Activated CD4-positive, alpha-beta T cell treated with anti-CD3 and anti-CD28 coated beads for 36 hours (primary cell): ENCODE measurements at regions not wholly inside any gene's neighbourhood (a gene's known extent, or its start where the extent isn't known, plus 50 kb on each side); places are given as distances from the start of the nearest gene placed in this dataset.
"Not testable (repeated sequence)": the region's sequence is repeated elsewhere in the genome, so short reads cannot be mapped to it uniquely, and the experiment has no call there.

Experiments
- ATAC-seq: fragments of 200-7000 bp; cut with Tn5 transposase; one replicate; pipeline ENCODE4 v1.10.0; 2021; ENCODE audit warnings: mild to moderate bottlenecking, moderate library complexity
- CTCF ChIA-PET: fragments of 350-600 bp; sonication (Branson Sonifier 250); formaldehyde crosslinking; loops from one replicate; lab custom pipeline; 2021; ENCODE audit warnings: antibody characterized with exemption; lab: Charles Lee
- POLR2A ChIA-PET: fragments of 350-600 bp; sonication (Branson Sonifier 250); formaldehyde crosslinking; loops from one replicate; lab custom pipeline; 2021; ENCODE audit warnings: antibody characterized with exemption, inconsistent platforms; lab: Charles Lee
- DNase-seq: peaks from one replicate; pipeline ENCODE4 v3.0.0-alpha.2; 2020
- H3K27ac Mint-ChIP-seq: one replicate; pipeline ENCODE4 v1.8.0; 2021; ENCODE audit warnings: mixed read lengths
- H3K27me3 Mint-ChIP-seq: one replicate; pipeline ENCODE4 v1.8.0; 2021; ENCODE audit warnings: mixed read lengths
- H3K36me3 Mint-ChIP-seq: one replicate; pipeline ENCODE4 v1.8.0; 2021; ENCODE audit warnings: low read depth, mixed read lengths
- H3K4me1 Mint-ChIP-seq: one replicate; pipeline ENCODE4 v1.8.0; 2021; ENCODE audit warnings: mixed read lengths
- H3K4me3 Mint-ChIP-seq: one replicate; pipeline ENCODE4 v1.8.0; 2021; ENCODE audit warnings: mild to moderate bottlenecking, moderate library complexity, mixed read lengths
- H3K9me3 Mint-ChIP-seq: one replicate; pipeline ENCODE4 v1.8.0; 2021; ENCODE audit warnings: low read depth, mixed read lengths
- intact Hi-C, 2 experiments: fragments of 100-400 bp; cut with DNase I in 1 of 2; cut with micrococcal nuclease in 1 of 2; formaldehyde crosslinking; loops; one replicate each; pipeline versions ENCODE4 v1.14.2 to v1.15.1; 2022 to 2024; cut with DNase I, micrococcal nuclease

DNA sequence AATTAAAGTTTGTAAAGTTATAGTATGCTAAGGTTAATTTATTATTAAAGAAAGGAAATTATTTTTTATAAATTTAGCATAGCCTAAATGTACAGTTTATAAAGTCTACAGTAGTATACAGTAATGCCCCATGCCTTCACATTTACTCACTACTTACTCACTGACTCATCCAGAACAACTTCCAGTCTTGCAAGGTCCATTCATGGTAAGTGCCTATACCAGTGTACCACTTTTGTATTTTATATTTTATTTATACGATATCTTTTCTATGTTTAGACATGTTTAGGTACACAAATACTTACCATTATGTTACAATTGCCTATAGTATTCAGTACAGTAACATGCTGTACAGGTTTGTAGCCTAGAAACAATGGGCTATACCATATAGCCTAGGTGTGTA lies 95.1 kb upstream of the GRIN2B start:
- intact Hi-C loops: no loop called here
- Mint-ChIP-seq H3K27ac (no peak overlapping the region), H3K36me3 (no peaks in the 10 kb centered on the region), H3K27me3 (no peaks in the 10 kb centered on the region), H3K4me3 (no peak overlapping the region), H3K4me1 (no peaks in the 10 kb centered on the region), H3K9me3 (peaks cover 6% of the 10 kb centered on the region)
- POLR2A ChIA-PET: no interaction called here
- CTCF ChIA-PET: no interaction called here
- DNase-seq: no peak
- ATAC-seq: no peak

- no peaks in the 10 kb centered on the region for H3K27me3 Mint-ChIP-seq
- POLR2A ChIA-PET: interaction anchor here (0.6 kb wide), 1 partner anchor 57 kb away, joined by 3 read pairs; no protein-coding TSS in a partner anchor
- H3K4me1 Mint-ChIP-seq: no peaks in the 10 kb centered on the region
- intact Hi-C loops: no loop called here
- no peak for DNase-seq
- no peaks in the 10 kb centered on the region for H3K36me3 Mint-ChIP-seq
- H3K27ac Mint-ChIP-seq: no peak overlapping the region
- no peak for ATAC-seq
- H3K9me3 Mint-ChIP-seq: no peaks in the 10 kb centered on the region
- no peak overlapping the region for H3K4me3 Mint-ChIP-seq
- CTCF ChIA-PET: interaction anchor here (0.6 kb wide), 1 partner anchor 891 kb away, joined by 3 read pairs; no protein-coding TSS in a partner anchor
Measured at GRCh38 chr12:14086838-14087237, 105.4 kb upstream of the GRIN2B start.

DNA sequence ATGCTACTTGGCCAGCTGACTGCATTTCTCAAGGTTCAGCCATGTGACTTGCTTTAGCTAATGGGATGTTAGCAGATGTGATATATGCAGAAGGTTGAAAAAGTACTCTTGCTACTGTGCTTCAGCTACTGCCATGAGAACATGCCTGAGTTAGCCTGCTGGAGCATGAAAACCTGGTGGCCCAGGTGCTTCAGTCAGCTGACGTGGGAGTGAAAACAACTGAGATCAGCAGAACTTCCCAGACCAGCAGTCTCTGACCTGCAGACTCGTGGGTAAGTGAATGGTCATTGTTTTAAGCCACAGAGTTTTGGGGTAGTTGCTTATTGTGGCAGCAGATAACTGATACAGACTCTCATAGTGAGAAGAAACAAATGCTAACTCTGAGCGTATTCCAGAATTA lies 118.6 kb upstream of the GRIN2B start:
- DNase-seq (no peak), ATAC-seq (no peak)
- Mint-ChIP-seq H3K27ac (no peak overlapping the region), H3K9me3 (peaks cover 4% of the 10 kb centered on the region), H3K4me1 (no peaks in the 10 kb centered on the region), H3K27me3 (peaks cover 13% of the 10 kb centered on the region), H3K4me3 (no peak overlapping the region), H3K36me3 (no peaks in the 10 kb centered on the region)
- intact Hi-C loops: no loop called here
- CTCF ChIA-PET: no interaction called here
- POLR2A ChIA-PET: no interaction called here

DNA sequence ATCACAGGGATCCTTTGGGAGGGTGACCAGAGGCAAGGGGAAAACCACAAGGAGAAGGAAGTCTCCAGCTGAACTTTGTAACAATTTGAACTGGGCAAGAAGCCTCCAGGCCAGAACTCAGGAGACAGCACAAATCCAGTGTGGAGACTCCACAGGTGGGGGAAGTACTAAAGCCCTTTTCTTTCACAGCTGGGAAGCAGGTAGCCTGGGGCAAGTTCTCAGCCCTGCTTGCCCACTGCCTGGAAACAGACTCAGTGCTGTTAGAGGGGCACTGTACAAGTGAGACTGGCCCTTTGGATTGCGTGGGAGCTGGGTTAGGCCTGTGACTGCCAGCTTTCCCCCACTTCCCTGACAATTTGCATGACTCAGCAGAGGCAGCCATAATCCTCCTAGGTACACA lies 120.2 kb upstream of the GRIN2B start:
- H3K27ac Mint-ChIP-seq, H3K36me3 Mint-ChIP-seq, DNase-seq, ATAC-seq, H3K9me3 Mint-ChIP-seq, H3K4me1 Mint-ChIP-seq, H3K4me3 Mint-ChIP-seq, intact Hi-C loops, POLR2A ChIA-PET: not testable (repeated sequence)
- H3K27me3 Mint-ChIP-seq: peaks cover 13% of the 10 kb centered on the region
- CTCF ChIA-PET: interaction anchor here (0.6 kb wide), 2 partner anchors 141 to 652 kb away, joined by 3 read pairs; no protein-coding TSS in a partner anchor

DNA sequence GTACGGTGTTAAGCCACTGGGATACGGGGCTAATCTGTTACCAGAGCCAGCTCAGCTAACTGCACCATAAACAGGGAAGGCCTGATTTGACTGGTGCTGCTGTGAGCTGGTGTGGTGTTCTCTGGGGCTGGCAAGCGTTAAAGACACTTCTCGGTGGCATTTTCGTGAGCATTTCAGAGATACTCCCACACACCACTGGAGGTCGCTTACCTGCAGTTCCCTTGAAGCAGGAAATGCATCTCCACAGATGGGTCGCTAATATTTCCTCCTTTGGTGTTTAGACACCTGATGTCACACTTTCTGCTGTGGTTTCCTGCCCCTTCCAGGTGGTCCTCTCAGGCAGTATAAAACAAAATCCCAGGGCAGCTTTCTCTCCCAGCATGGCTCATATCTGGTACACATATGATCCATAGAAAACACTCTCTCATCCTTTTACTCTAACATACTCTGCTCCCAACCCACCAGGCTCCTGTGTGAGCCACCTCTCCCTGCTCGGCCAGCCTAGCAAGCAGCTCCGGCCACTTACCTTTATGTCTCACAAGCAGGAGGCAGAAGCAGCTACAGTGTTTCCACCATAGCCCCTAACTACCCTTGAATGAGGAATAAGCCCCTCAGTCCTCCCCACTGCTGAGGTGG lies 129.9 kb upstream of the GRIN2B start:
- intact Hi-C loops: no loop called here
- Mint-ChIP-seq H3K36me3 (no peaks in the 10 kb centered on the region), H3K4me3 (no peak overlapping the region), H3K9me3 (no peaks in the 10 kb centered on the region), H3K4me1 (no peaks in the 10 kb centered on the region), H3K27me3 (peaks cover 10% of the 10 kb centered on the region), H3K27ac (no peak overlapping the region)
- ChIA-PET POLR2A (interaction anchor here (0.6 kb wide), 1 partner anchor 15 kb away, joined by 3 read pairs; no protein-coding TSS in a partner anchor), CTCF (interaction anchor here (1.8 kb wide), 1 partner anchor 56 kb away, joined by 5 read pairs; no protein-coding TSS in a partner anchor)
- peak; percentile 6 for DNase-seq
- no peak for ATAC-seq

DNA sequence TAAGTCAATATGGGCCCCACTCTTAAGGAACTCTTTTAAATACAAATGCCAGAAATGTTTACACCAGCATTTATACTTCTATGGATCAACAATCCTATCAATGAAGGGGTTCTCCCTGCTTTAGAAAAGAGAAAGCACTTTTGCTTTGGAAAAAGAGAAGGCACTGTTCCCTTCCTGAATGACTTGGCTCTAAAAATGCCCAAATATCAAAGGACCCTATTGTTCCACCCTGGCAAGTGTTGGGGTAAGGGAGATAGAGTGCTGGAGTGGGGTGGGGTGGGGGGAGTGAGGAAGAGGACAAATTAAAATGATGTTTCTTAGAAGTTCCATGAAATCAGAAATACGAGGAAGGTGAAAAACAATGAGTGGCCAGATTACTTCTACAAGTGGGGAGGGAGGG lies 131.6 kb upstream of the GRIN2B start:
- POLR2A ChIA-PET: no interaction called here
- intact Hi-C loops: no loop called here
- H3K4me3 Mint-ChIP-seq: no peak overlapping the region
- no peak overlapping the region for H3K27ac Mint-ChIP-seq
- ATAC-seq (no peak), DNase-seq (no peak)
- H3K27me3 Mint-ChIP-seq: peaks cover 10% of the 10 kb centered on the region
- peaks cover 2% of the 10 kb centered on the region for H3K9me3 Mint-ChIP-seq
- CTCF ChIA-PET: no interaction called here
- H3K4me1 Mint-ChIP-seq: no peaks in the 10 kb centered on the region
- H3K36me3 Mint-ChIP-seq: no peaks in the 10 kb centered on the region

GRCh38 chr12:14126692-14127091 lies 145.3 kb upstream of the GRIN2B start:
- ChIA-PET CTCF (no interaction called here), POLR2A (no interaction called here)
- no peaks in the 10 kb centered on the region for H3K4me1 Mint-ChIP-seq
- peaks cover 7% of the 10 kb centered on the region for H3K9me3 Mint-ChIP-seq
- no peaks in the 10 kb centered on the region for H3K36me3 Mint-ChIP-seq
- DNase-seq (no peak), ATAC-seq (no peak)
- no peak overlapping the region for H3K27ac Mint-ChIP-seq
- intact Hi-C loops: no loop called here
- peaks cover 5% of the 10 kb centered on the region for H3K27me3 Mint-ChIP-seq
- H3K4me3 Mint-ChIP-seq: no peak overlapping the region

DNA sequence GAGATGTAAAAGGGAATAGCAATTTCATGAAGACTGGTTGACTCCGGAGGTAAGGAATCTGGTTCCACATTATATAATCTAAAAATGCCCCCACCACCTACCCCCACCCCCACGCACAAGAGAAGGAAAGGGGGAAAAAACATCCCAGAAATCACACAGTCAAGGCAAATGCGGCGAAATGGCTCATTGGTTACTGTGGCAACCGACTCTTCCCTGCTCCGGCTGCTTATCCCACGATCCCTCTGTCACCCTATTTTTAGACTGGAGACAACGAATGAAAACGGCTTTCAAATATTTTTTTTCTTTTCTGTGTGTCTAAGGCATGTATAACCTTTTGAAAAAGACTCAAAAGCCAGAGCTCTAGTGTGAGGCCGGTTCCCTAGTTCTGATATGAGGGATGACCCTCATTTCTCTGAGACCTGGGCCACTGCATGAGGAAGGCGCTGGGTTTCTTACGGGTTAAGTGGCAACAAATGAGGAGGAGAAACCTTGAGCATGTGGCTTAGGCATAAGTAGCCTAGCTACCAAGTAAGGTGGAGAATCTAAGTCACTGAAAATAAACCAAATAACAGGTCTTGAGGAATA lies 148.3 kb upstream of the GRIN2B start:
- intact Hi-C loops: no loop called here

GRCh38 chr12:14135996-14136395 lies 154.6 kb upstream of the GRIN2B start:
- DNase-seq (no peak), ATAC-seq (no peak)
- Mint-ChIP-seq H3K4me3 (no peak overlapping the region), H3K4me1 (no peaks in the 10 kb centered on the region), H3K9me3 (no peaks in the 10 kb centered on the region), H3K36me3 (no peaks in the 10 kb centered on the region), H3K27ac (no peak overlapping the region), H3K27me3 (peaks cover 1% of the 10 kb centered on the region)
- intact Hi-C loops: no loop called here
- POLR2A ChIA-PET: no interaction called here
- CTCF ChIA-PET: interaction anchor here (1.1 kb wide), 1 partner anchor 26 kb away, joined by 3 read pairs; no protein-coding TSS in a partner anchor

More for the DNA sequence above, 148.3 kb upstream of the GRIN2B start:
- no peak for DNase-seq
- Mint-ChIP-seq H3K36me3 (no peaks in the 10 kb centered on the region), H3K4me1 (no peaks in the 10 kb centered on the region), H3K9me3 (peaks cover 7% of the 10 kb centered on the region), H3K4me3 (no peak overlapping the region), H3K27me3 (peaks cover 5% of the 10 kb centered on the region), H3K27ac (no peak overlapping the region)
- POLR2A ChIA-PET: no interaction called here
- no peak for ATAC-seq
- CTCF ChIA-PET: interaction anchor here (1.0 kb wide), 1 partner anchor 17 kb away, joined by 3 read pairs; no protein-coding TSS in a partner anchor

DNA sequence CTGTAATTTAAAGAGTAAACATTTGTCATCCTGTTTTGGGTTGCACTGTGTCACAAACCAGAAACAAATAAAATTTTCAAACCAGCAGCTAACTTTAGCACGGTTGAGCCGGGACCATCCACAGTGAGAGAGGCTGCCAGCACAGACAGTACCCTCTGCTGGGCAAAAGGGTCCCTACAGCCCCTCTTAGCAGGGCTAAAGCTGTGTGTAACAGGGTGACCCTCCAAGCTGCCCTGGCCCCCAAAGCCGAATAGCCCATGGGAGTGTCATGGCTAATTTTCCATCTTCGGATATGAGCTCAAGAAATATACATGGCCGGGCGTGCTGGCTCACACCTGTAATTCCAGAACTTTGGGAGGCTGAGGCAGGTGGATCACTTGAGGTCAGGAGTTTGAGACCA lies 157.1 kb upstream of the GRIN2B start:
- intact Hi-C loops: no loop called here
- H3K27me3 Mint-ChIP-seq: peaks cover 1% of the 10 kb centered on the region
- ATAC-seq (no peak), DNase-seq (peak; percentile 5)
- H3K9me3 Mint-ChIP-seq: no peaks in the 10 kb centered on the region
- ChIA-PET CTCF (no interaction called here), POLR2A (interaction anchor here (0.7 kb wide), 1 partner anchor 1138 kb away, joined by 3 read pairs; no protein-coding TSS in a partner anchor)
- H3K27ac Mint-ChIP-seq: no peak overlapping the region
- no peaks in the 10 kb centered on the region for H3K4me1 Mint-ChIP-seq
- no peak overlapping the region for H3K4me3 Mint-ChIP-seq
- H3K36me3 Mint-ChIP-seq: no peaks in the 10 kb centered on the region

- Mint-ChIP-seq H3K4me3 (no peak overlapping the region), H3K27me3 (peaks cover 4% of the 10 kb centered on the region), H3K4me1 (no peaks in the 10 kb centered on the region), H3K9me3 (no peaks in the 10 kb centered on the region), H3K27ac (no peak overlapping the region), H3K36me3 (no peaks in the 10 kb centered on the region)
- ATAC-seq: no peak
- CTCF ChIA-PET: interaction anchor here (1.5 kb wide), 1 partner anchor 19 kb away, joined by 6 read pairs; no protein-coding TSS in a partner anchor
- intact Hi-C loops: no loop called here
- no peak for DNase-seq
- POLR2A ChIA-PET: no interaction called here
Measured at GRCh38 chr12:14148489-14149270, 167.3 kb upstream of the GRIN2B start.
